ENCODE measurements at regions not wholly inside any gene's neighbourhood (a gene's known extent, or its start where the extent isn't known, plus 50 kb on each side); places are given as distances from the start of the nearest gene placed in this dataset.

DNA sequence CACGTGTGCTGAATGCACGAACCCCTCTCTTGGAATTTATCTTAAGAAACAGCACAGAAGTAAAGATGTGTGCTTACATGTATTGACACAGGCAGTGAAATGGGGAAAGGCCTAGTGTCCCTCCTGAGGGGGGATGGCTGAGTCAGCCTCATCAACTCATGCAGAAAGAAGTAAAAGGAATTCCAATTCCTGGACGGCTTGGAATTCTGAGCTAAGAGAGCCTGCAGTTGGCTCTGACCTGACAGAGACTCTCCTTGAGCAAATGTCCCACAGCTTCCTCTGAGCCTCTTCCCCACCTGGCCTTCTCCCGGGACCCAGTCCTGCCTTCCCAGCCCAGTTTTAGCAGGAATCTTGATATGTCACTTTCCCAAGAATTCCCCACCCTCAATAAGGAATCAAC is 542.4 kb upstream of the ADARB2 start:
- DNase-seq = no peak

GRCh38 chr10:2278363-2278762 is 541.0 kb upstream of the ADARB2 start:
- DNase-seq = no peak

DNA sequence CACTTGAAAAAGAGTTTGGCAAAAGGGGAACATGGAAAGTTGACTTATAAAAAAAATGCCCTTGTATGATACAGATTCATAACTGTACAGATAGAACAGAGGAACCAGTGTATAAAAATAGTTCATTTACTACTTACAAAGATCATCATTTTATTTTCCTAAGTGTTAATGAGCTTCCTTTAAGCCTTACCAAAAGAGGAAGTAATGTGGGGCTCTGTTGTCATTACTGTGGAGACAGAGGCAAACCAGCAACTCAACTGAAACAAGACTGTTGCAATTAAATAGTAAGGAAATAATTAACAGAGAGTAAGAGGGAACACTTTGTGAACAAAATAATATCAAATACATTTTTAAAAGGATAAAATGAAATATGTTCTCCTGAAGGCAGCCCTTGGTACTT is 526.2 kb upstream of the ADARB2 start:
- no peak for DNase-seq

GRCh38 chr10:2262878-2263277 is 525.6 kb upstream of the ADARB2 start:
- no peak for DNase-seq

DNA sequence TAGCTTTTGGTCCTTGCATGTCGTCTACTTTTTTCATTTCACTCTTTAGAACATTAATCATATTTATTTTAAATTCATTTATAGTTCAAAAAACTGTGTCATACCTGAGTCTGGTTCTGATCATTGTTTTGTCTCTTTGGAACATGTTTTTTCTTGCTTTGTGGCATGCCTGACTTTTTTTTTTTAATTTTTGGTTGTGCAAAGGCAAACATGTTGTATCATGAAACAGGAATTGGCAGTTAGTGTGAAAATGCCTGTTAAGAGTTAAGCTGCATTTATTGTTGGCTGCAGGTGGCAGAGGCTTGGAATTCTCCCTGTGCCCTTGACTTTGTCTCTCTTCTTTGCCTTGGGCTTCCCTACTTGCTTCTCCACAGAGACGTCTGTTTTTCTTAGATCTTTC is 525.0 kb upstream of the ADARB2 start:
- no peak for DNase-seq

DNA sequence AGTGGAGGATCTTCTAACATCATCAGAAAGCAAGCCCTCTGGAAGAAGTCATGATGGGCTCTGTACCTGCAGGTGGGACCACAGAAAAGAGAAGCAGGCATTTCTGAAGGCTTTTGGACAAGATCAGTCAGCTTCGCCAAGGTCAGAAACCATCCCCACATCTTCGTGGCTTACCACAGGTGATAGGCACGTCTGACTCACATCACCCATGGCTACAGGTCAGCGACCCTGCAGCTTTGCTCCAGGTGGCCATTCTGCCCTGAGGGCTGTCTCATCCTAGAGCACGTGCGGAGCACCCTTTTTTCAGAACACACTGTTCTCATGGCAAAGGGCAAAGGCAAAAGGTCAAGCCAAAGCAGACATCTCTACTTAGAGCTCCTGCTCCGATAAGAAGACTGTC is 518.9 kb upstream of the ADARB2 start:
- no peak for DNase-seq

GRCh38 chr10:2252096-2252495 is 514.8 kb upstream of the ADARB2 start:
- no peak for DNase-seq

DNA sequence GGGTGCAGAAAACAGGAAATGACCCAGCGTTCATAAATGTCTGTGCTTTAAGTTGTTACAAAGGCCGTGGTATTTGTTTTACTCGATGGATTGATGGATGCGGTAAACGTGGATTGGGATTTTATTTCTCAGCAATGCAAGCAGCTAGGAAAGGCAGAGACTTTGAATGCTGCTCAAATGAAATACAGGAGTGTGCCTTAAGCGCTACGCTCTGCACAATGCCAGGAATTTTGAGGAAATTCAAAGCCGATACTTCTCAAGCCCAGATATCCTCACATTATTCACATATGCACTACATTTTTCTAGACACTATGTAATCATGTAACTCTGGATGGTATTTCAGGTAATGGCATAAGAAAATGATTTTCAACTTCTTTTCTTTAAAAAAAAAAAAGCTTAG is 514.3 kb upstream of the ADARB2 start:
- no peak for DNase-seq

- no peak for DNase-seq
These were observed 509.4 kb upstream of the ADARB2 start for GRCh38 chr10:2246747-2247146.

DNA sequence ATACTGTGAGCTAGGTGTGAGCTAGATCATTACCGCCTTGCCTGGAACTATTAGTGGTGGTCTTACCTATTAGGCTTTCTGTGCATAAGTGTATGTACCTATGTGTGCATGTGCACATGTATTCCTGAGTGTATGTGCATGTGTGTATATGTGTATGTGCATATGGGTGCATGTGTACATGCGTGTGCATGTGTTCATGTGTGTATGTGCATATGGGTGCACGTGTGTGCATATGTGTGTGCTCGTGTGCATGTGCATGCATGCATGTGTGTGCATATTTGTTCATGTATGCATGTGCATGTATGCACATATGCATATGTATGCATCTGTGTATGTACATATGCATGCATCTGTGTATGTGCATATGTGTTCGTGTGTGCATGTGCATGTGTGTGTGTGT is 508.3 kb upstream of the ADARB2 start:
- no peak for DNase-seq

DNA sequence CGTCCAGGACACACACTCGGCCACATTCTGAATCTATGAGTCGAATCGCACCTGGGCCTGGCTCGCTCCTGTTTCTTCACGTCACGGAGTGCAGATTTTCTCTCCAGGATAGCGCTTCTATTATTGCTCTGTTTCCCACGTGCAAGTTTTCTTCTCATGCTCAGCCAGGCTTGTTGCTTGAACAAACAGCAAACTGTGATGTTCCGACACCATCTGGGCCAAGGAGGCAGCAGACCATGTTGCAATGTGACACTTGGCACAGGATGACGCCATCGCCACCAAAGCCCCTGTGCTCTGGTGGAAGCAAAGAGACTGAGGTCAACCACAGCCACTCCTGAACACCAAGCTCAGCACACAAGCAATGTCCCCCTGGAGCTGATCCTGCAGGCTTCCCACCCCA is 507.1 kb upstream of the ADARB2 start:
- no peak for DNase-seq

- no peak for DNase-seq
These were observed 499.6 kb upstream of the ADARB2 start for GRCh38 chr10:2236876-2237275.

GRCh38 chr10:2232479-2232878 is 495.2 kb upstream of the ADARB2 start:
- DNase-seq = no peak

- no peak for DNase-seq
These were observed 493.2 kb upstream of the ADARB2 start for GRCh38 chr10:2230478-2230877.

DNA sequence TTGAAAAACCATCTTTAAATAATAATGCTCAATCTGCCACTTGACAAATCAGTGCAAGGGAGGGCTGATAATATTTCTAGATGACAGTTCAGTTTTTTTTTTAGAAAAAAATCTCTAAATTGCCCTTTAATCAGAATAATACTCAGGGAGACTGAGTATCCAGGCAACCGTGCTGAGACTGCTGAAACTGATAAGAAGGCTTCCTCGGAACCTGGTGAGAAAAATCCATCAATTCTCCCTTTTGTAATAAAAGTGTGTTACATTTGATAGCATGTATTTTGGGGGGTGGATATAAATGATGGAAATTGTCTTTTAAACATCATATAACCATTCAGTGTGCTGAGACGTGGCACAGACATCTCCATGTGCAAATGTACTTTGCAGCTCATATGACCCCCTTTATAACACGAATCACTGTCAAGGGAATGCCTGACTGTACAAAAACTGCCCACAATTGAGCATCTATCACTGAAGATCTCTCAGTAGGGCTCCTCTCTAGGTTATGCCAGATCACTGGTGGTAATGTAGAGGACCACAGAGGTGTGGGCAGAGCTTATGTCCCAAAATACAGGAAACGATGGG is 491.1 kb upstream of the ADARB2 start:
- no peak for DNase-seq

DNA sequence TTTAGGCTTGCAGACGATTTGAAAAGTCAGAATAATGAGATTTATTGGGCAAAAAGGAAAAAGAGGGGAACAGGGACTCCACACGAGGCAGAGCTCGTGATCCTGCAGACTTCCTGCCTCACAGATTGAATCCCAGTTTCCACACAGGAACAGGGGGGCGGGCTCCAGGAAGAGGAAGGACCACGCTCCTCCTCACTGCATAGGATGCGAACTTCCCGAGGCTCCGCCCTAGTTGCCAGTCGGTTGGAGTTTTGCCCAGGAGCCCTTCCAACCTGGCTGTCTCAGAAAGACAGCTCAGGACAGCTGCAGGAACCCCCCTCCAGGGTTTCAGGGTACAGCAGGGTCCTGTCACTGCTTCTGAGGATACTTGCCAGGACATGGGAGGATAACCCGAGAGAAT is 488.3 kb upstream of the ADARB2 start:
- DNase-seq = no peak

DNA sequence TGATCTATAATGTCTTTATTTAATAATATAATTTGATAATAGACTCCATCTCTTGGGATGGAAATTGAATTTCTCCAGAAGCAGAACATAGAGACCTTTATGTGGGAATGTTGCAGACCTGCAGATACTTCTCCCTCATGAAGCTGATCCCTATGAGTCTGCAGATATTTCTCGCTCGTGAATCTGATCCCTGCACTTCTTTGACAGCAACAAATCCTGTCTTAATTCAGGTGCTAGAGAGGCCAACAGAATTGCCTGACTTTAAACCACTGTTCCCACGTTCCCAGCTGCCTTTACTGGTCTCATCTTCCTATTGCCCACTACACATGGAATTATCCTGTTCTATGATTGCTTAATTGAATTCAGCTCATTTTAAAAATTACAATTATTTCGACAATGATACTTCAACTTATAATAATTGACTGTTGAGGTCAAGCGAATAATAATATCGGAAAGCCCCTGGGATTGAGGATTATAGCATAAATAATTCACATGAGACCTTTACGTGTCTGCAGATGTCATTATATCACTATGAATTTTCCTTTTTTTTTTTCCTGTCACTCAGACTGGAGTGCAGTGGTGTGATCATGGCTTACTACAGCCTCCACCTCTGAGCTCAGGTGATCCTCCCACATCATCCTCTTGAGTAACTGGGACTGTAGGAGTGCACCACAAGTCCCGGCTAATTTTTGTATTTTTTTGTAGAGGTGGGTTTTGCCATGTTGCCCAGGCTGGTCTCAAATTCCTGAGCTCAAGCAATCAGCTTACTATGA is 486.4 kb upstream of the ADARB2 start:
- DNase-seq = no peak

DNA sequence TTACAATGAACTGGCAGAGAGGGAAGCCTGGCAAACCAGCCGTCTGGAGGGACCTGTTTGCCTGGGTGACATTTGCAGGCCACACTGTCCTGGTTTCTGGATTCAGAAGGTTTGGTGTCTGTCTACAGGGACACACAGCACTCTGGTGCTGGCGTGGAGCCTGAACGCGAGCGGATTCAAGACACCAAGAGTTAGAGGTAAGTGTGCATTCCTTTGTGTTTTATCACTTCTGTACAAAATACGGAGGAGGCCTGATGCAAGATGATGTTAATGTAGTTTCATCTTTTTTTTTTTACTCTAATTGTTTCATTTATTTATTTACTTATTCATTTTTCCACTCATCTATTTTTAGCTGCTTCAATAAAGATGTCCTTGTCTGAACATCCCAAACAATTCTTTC is 485.3 kb upstream of the ADARB2 start:
- no peak for DNase-seq

GRCh38 chr10:2214805-2215204 is 477.5 kb upstream of the ADARB2 start:
- DNase-seq = no peak

GRCh38 chr10:2214092-2214491 is 476.8 kb upstream of the ADARB2 start:
- no peak for DNase-seq

GRCh38 chr10:2212244-2212834 is 475.0 kb upstream of the ADARB2 start:
- no peak for DNase-seq

DNA sequence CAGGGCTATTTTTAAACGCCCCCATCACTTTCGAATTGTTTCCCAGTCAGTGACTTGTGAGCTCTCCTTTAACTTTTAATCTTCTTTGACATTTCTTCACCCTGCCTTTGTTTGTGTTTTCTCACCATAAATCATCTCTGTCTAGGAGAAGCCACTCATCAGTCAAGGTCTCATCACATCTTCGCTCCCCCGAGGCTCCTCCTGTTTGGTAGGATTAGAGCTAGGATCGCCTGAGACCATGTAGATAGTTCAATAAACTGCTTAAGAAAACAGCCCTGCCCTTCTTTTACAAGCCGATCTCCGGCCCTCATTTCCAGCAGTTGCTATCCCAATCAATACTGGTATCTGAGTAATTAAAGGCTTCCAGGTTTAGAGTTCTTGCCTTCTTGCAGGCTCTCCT is 472.8 kb upstream of the ADARB2 start:
- DNase-seq = no peak

DNA sequence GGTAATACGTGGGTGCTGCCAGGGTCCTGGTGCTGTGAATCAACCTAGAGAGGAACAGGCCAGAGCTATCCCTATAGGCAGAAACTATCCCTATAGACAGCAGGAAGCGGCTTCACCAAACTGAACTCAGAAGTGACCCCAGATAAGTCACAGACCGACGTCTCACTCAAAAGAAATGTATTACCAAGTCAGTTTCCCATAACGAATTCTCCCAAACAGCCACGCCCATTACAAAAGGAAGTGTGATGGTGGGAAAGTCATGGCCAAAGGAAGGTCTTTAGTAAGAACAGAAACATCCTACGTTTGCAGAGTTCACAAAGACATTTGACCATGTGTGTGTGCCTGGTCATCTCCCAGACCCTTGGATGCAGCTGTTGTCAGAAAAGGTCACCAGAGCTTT is 470.8 kb upstream of the ADARB2 start:
- DNase-seq = no peak

Measured in anterior cingulate cortex (tissue), 58 donors.